Right cardiac atrium (tissue), 5 donors: ENCODE measurements at regions not wholly inside any gene's neighbourhood (a gene's known extent, or its start where the extent isn't known, plus 50 kb on each side); places are given as distances from the start of the nearest gene placed in this dataset.
"Not testable (repeated sequence)": the region's sequence is repeated elsewhere in the genome, so short reads cannot be mapped to it uniquely, and the experiment has no call there.

Experiments
- ATAC-seq, 2 donors: fragments of 200-7000 bp; cut with Tn5 transposase; one replicate each; pipeline versions ENCODE4 v1.8.0 to v1.9.1; 2020; ENCODE audit warnings: moderate library complexity in 2 of 2, mild to moderate bottlenecking in 1 of 2
- DNase-seq, 3 donors: peaks; one replicate each; pipeline ENCODE4 v3.0.0-alpha.2; 2020
- H3K27ac ChIP-seq: one replicate; pipeline ENCODE4 v1.5.1; 2013; ENCODE audit warnings: mild to moderate bottlenecking, low read length, control low read depth, moderate library complexity
- H3K27me3 ChIP-seq: one replicate; pipeline ENCODE4 v1.6.1; 2013; ENCODE audit not compliant: control insufficient read depth, insufficient read depth
- H3K4me1 ChIP-seq: one replicate; pipeline ENCODE4 v1.6.1; 2013; ENCODE audit warnings: low read length; ENCODE audit not compliant: control insufficient read depth, insufficient read depth
- H3K4me3 ChIP-seq: one replicate; pipeline ENCODE4 v1.5.1; 2013; ENCODE audit warnings: low read length, control low read depth
- H3K9me3 ChIP-seq: one replicate; pipeline ENCODE4 v1.6.1; 2013; ENCODE audit warnings: low read length; ENCODE audit not compliant: control insufficient read depth
- WGBS: extraction: QIAGEN DNeasy Blood & Tissue Kit; methylation state at CpG from one replicate; pipeline ENCODE4 v1.1.7; 2013; 5-methylcytosine and 5-hydroxymethylcytosine counted together
- intact Hi-C, 4 donors: fragments of 100-400 bp; cut with DNase I; formaldehyde crosslinking; loops; one replicate each; pipeline versions ENCODE4 v1.11.0 to v1.14.0; 2022 to 2023
- donor health status: healthy with polysubstance abuse.
- donor health status: DM: no; HTN: yes; CAD: no.
- donor health status: DM: no; HTN: no; CAD: no.
- donor health status: DM: no; HTN: yes; CAD: no; lungs with severe emphysema.
- donor health status: DM: yes; HTN: yes; CAD: no.

DNA sequence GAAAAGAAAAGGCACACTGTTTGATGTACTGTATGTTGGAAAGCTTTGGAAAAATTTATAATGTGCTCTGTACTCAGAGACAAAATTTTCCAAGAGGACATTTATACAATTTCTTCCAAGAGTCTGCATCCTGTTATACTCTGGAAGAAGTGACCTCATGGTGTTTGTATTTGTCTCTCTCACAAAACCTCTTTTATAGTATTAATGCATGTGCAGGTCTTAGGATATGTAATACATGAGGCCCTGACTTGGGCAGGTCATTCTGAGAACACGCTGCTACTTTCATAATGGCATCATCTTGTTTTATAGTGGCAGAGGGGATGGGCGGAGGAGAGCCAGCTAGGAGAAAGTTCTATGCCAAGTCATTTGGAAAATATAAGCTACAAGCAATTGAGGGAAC is 72.0 kb upstream of the P3H2 start:
- 81% methylated on average over 2 of the region's 2 CpGs for WGBS
- DNase-seq (no peak), ATAC-seq (no peak)
- Histone ChIP-seq H3K27ac (no peak overlapping the region), H3K4me1 (no peaks in the 10 kb centered on the region), H3K27me3 (no peaks in the 10 kb centered on the region), H3K9me3 (no peaks in the 10 kb centered on the region), H3K4me3 (no peak overlapping the region)
- intact Hi-C loops: no loop called here

DNA sequence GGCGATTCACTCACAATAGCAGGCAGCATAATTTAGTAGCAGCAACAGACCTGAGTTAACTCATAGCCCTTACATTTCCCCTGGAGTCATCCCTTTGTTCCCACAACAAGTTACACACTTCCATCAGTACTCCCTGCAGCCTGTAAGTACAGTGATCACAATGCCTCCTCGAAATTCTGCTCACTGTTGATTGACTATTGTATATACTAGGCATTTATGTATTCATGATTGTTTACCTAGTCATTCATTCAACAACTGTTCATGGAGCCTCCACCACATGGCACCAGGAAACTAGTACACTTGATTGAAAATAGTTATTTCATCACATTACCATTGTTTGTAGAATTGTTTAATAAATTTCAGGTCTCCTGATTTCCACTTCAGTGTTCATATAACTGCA is 71.4 kb upstream of the P3H2 start:
- Histone ChIP-seq H3K27me3 (no peaks in the 10 kb centered on the region), H3K9me3 (no peaks in the 10 kb centered on the region), H3K4me1 (no peaks in the 10 kb centered on the region), H3K27ac (no peak overlapping the region), H3K4me3 (no peak overlapping the region)
- no peak for ATAC-seq
- intact Hi-C loops: no loop called here
- WGBS: 81% methylated on average over 2 of the region's 2 CpGs
- no peak for DNase-seq

GRCh38 chr3:190188197-190188596 is 67.5 kb upstream of the P3H2 start:
- DNase-seq (no peak), ATAC-seq (no peak)
- Histone ChIP-seq H3K4me3 (no peak overlapping the region), H3K9me3 (no peaks in the 10 kb centered on the region), H3K4me1 (no peaks in the 10 kb centered on the region), H3K27ac (no peak overlapping the region), H3K27me3 (no peaks in the 10 kb centered on the region)
- intact Hi-C loops: no loop called here
- WGBS: 87% methylated on average over 2 of the region's 2 CpGs

GRCh38 chr3:190183121-190183520 is 62.4 kb upstream of the P3H2 start:
- no peaks in the 10 kb centered on the region for H3K9me3 ChIP-seq
- 29% methylated on average over 4 of the region's 4 CpGs for WGBS
- H3K27me3 ChIP-seq: no peaks in the 10 kb centered on the region

DNA sequence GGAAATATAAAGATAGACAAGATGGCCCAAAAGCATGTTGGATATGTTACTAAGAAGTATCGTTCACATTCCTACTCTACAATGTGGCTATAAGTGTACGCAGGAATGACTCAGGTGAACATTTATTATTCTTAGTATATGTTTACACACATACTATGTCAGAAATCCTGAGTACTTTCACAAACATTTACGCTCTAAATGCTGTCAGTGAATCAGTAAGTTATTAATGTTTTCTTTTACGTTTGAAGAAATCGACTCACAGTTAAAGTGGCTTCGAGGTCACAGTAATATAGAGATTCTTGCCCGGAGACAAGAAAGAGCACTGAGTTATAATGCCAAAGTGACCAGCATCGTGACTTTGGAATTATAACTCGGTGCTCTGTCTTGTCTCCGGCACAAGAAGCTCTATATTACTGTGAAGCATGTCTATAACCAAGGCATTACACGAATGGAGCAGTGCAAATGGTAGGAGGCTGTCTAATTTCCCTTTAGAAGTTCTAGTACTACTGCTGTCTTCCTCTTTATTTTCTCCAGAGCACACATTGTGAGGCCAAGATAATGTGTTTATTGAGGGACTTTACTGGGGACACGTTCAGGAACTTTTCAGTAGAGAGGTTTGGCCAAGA is 61.8 kb upstream of the P3H2 start:
- 89% methylated on average over 12 of the region's 12 CpGs for WGBS
- no peak overlapping the region for H3K27ac ChIP-seq
- H3K9me3 ChIP-seq: no peaks in the 10 kb centered on the region
- DNase-seq (no peak), ATAC-seq (no peak)
- no peak overlapping the region for H3K4me3 ChIP-seq
- H3K27me3 ChIP-seq: no peaks in the 10 kb centered on the region
- intact Hi-C loops: no loop called here
- H3K4me1 ChIP-seq: no peaks in the 10 kb centered on the region

More at GRCh38 chr3:190183121-190183520, 62.4 kb upstream of the P3H2 start:
- no peak for DNase-seq
- intact Hi-C loops: no loop called here
- peak in 1 of 2 donors; percentile 55 for ATAC-seq
- Histone ChIP-seq H3K27ac (no peak overlapping the region), H3K4me3 (no peak overlapping the region), H3K4me1 (no peaks in the 10 kb centered on the region)

GRCh38 chr3:190180268-190180667 is 59.6 kb upstream of the P3H2 start:
- no peak for ATAC-seq
- Histone ChIP-seq H3K4me1 (no peaks in the 10 kb centered on the region), H3K4me3 (no peak overlapping the region), H3K27ac (no peak overlapping the region), H3K27me3 (no peaks in the 10 kb centered on the region), H3K9me3 (no peaks in the 10 kb centered on the region)
- no peak for DNase-seq
- intact Hi-C loops: no loop called here
- 88% methylated on average over 1 of the region's 1 CpG for WGBS

- ATAC-seq (no peak), DNase-seq (no peak)
- Histone ChIP-seq H3K9me3 (no peaks in the 10 kb centered on the region), H3K4me3 (no peak overlapping the region), H3K27ac (no peak overlapping the region), H3K27me3 (no peaks in the 10 kb centered on the region), H3K4me1 (no peaks in the 10 kb centered on the region)
- intact Hi-C loops: no loop called here
- WGBS: 86% methylated on average over 2 of the region's 2 CpGs
Observed at GRCh38 chr3:190178779-190179178, 58.1 kb upstream of the P3H2 start.

GRCh38 chr3:190176933-190177525 is 56.3 kb upstream of the P3H2 start:
- H3K4me1 ChIP-seq, H3K27ac ChIP-seq, H3K9me3 ChIP-seq, ATAC-seq, H3K27me3 ChIP-seq, H3K4me3 ChIP-seq, DNase-seq, intact Hi-C loops: not testable (repeated sequence)
- 97% methylated on average over 38 of the region's 39 CpGs for WGBS

DNA sequence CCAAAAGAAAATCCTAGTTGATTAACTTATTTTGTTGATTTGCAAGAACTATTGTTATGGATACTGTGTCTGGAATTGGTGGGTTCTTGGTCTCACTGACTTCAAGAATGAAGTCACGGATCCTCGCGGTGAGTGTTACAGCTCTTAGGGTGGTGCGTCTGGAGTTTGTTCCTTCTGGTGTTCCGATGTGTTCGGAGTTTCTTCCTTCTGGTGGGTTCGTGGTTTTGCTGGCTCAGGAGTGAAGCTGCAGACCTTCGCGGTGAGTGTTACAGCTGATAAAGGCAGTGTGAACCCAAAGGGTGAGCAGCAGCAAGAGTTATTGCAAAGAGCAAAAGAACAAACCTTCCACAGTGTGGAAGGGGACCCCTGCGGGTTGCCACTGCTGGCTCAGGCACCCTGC is 55.4 kb upstream of the P3H2 start:
- intact Hi-C loops, H3K27me3 ChIP-seq, H3K27ac ChIP-seq, H3K4me3 ChIP-seq, ATAC-seq, H3K4me1 ChIP-seq, DNase-seq, H3K9me3 ChIP-seq: not testable (repeated sequence)
- WGBS: 79% methylated on average over 10 of the region's 10 CpGs

- ATAC-seq: no peak
- 98% methylated on average over 1 of the region's 1 CpG for WGBS
- intact Hi-C loops: no loop called here
Observed at GRCh38 chr3:190175490-190175889, 54.8 kb upstream of the P3H2 start.

DNA sequence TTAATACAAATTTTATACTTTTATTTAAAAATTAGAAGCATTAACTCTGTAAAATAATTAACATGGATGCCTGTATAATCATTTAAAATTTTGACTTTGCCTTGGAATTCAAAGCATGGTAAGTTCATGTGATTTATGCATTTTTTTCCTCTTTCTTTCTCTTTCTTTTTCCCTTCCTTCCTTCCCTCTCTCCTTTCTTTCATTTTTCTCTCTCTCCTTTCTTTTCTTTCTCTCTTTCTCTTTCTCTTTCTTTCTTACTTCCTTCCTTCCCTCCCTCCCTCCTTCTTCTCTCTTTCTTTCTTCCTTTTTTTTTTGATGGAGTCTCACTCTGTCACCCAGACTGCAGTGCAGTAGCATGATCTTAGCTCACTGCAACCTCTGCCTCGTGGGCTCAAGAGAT is 53.8 kb upstream of the P3H2 start:
- Histone ChIP-seq H3K4me1 (no peaks in the 10 kb centered on the region), H3K4me3 (no peak overlapping the region), H3K27ac (no peak overlapping the region), H3K27me3 (no peaks in the 10 kb centered on the region), H3K9me3 (no peaks in the 10 kb centered on the region)
- 73% methylated on average over 1 of the region's 1 CpG for WGBS
- DNase-seq (no peak), ATAC-seq (no peak)
- intact Hi-C loops: no loop called here

More at GRCh38 chr3:190175490-190175889, 54.8 kb upstream of the P3H2 start:
- Histone ChIP-seq H3K4me1 (no peaks in the 10 kb centered on the region), H3K4me3 (no peak overlapping the region), H3K27me3 (no peaks in the 10 kb centered on the region), H3K9me3 (no peaks in the 10 kb centered on the region), H3K27ac (no peak overlapping the region)
- no peak for DNase-seq

GRCh38 chr3:190173426-190173825 is 52.7 kb upstream of the P3H2 start:
- no peaks in the 10 kb centered on the region for H3K27me3 ChIP-seq
- no peak overlapping the region for H3K4me3 ChIP-seq
- no peak for DNase-seq
- intact Hi-C loops: no loop called here
- WGBS: 76% methylated on average over 1 of the region's 1 CpG
- H3K27ac ChIP-seq: no peak overlapping the region
- no peaks in the 10 kb centered on the region for H3K9me3 ChIP-seq
- no peaks in the 10 kb centered on the region for H3K4me1 ChIP-seq
- no peak for ATAC-seq
